ENCODE measurements at regions not wholly inside any gene's neighbourhood (a gene's known extent, or its start where the extent isn't known, plus 50 kb on each side); places are given as distances from the start of the nearest gene placed in this dataset.

DNA sequence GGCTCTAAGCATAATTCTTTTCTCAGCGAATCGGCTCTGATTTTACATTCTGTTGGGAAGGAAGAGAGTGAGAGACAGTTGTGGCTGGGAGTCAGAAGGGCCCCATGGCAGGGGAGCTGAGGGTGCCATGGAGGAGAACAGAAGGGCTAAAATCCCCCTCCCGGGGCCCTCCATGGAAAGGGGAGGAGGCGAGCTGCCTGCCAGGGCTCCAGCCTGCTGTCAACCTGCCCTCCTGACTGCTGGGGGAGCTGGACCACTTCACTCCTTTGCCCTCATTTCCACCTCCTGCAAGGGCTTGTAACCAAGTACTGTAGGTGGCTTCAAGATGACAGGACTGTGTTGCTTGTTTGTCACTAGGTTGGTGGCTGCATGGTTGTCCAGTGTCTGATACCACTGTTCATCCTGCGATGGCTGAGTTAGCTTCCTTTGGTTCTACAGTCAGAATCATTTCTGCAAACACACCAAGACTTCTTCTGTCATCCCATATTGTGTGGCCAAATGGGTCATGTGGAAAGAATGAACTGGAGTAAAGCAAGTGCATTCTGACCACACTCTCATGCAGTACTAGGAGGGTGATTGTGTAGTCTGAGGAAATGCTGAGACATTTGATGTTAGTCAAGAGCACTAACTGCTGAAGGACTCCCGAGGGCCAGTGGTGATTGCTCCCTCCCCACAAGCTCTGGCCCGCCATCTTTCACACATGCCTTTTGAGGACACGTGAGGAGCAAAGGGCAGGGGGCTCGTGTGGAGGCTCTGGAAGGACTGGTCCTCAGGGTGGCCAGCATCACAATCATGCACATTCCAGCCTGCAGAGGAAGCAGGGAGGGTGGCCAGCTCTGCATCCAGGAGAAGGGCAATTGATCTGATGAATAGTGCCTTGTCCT is 307.2 kb downstream of the GADD45G start:
- Histone ChIP-seq H3K36me3 (no peaks in the 10 kb centered on the region), H3K9me3 (no peaks in the 10 kb centered on the region), H3K27ac (no peak overlapping the region), H3K4me1 (no peaks in the 10 kb centered on the region), H3K27me3 (no peaks in the 10 kb centered on the region), H3K4me3 (no peak overlapping the region)
- no peak for DNase-seq (ENCODE audit: low spot score in 2 of 2)
- intact Hi-C loops (cut with DNase I; ENCODE audit: low total_unique reads), result no loop called here
- TF ChIP-seq, protein P1, sequence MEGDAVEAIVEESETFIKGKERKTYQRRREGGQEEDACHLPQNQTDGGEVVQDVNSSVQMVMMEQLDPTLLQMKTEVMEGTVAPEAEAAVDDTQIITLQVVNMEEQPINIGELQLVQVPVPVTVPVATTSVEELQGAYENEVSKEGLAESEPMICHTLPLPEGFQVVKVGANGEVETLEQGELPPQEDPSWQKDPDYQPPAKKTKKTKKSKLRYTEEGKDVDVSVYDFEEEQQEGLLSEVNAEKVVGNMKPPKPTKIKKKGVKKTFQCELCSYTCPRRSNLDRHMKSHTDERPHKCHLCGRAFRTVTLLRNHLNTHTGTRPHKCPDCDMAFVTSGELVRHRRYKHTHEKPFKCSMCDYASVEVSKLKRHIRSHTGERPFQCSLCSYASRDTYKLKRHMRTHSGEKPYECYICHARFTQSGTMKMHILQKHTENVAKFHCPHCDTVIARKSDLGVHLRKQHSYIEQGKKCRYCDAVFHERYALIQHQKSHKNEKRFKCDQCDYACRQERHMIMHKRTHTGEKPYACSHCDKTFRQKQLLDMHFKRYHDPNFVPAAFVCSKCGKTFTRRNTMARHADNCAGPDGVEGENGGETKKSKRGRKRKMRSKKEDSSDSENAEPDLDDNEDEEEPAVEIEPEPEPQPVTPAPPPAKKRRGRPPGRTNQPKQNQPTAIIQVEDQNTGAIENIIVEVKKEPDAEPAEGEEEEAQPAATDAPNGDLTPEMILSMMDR (IDR thresholded peaks at IDR 0.05), result no peak

DNA sequence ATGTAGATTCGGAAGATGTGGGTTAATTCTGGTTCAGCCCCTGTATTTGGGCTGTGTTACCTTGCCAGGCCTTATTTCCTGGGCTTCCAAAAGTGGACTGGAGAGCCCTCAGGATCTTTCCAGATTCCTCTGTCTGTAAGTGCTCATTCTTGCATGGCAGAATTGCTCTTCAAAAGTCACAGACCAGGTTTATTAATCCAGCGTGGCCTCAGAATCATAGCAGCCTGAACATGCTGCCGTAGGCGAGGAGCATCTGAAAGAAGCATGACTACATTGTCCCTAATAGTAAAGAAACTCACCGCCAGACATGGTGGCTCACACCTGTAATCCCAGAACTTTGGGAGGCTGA is 307.8 kb downstream of the GADD45G start:
- DNase-seq (ENCODE audit: low spot score in 2 of 2), result no peak
- Histone ChIP-seq H3K27me3 (no peaks in the 10 kb centered on the region), H3K4me1 (no peaks in the 10 kb centered on the region), H3K4me3 (no peak overlapping the region), H3K36me3 (no peaks in the 10 kb centered on the region), H3K27ac (no peak overlapping the region), H3K9me3 (no peaks in the 10 kb centered on the region)
- TF ChIP-seq POLR2AphosphoS5 (IDR thresholded peaks at IDR 0.05) (no peak), POLR2A (IDR thresholded peaks at IDR 0.05) (no peak)
- TF ChIP-seq, protein P1 (IDR thresholded peaks at IDR 0.05), result no peak
- intact Hi-C loops (cut with DNase I; ENCODE audit: low total_unique reads), result no loop called here

DNA sequence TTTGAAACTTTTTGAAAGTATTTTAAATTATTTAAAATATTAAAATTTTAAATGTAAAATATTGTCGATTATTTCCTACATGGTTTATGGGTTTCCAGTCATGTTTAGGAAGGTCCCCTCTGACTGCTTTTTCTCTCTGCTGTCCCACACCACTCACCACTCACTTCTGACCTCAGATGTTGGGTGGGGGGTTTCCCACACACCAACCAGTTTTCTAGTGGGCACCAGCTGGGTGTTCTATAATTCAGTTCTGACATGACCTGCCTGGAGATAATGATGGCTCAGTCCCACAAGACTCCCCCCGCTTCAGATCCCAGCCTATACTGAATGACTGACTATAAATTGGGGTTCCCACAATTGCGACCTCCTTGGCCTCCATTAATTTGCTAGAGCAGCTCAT is 310.4 kb downstream of the GADD45G start:
- H3K27me3 ChIP-seq, result no peaks in the 10 kb centered on the region
- H3K4me3 ChIP-seq, result no peak overlapping the region
- no peak overlapping the region for H3K27ac ChIP-seq
- no peaks in the 10 kb centered on the region for H3K4me1 ChIP-seq
- intact Hi-C loops (cut with DNase I; ENCODE audit: low total_unique reads), result no loop called here
- H3K36me3 ChIP-seq, result no peaks in the 10 kb centered on the region
- DNase-seq (ENCODE audit: low spot score in 2 of 2), result no peak
- no peak for TF ChIP-seq POLR2A (IDR thresholded peaks at IDR 0.05)
- TF ChIP-seq, protein P1 (IDR thresholded peaks at IDR 0.05), result no peak
- H3K9me3 ChIP-seq, result no peaks in the 10 kb centered on the region

DNA sequence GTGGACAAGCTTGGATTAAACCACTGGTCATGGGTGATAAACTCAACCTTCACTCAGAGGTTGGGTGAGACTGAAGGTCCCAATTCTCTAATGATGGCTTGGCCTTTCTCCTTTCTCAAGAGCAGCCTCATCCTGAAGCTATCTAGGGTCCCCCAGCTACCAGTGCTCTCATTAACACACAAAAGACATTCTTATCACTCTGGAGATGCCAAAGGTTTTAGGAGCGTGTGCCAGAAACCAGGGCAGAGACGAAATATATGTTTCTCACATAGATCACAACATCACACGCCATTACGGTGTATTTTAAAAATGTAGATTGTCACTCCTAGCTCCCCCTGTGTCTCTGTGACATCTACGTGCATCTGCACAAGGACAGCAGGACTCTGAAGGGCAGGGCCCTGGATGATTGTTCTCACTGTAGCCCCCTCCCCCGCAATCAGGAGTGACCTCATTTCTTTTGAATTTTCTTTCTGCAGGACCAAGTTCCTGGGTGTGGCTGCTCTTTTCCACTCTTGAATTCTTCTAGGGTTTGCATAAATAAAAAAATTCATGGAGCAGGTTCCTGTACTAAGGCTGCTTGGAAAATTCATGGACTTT is 311.3 kb downstream of the GADD45G start:
- no peaks in the 10 kb centered on the region for H3K9me3 ChIP-seq
- no peak overlapping the region for H3K27ac ChIP-seq
- H3K4me3 ChIP-seq, result no peak overlapping the region
- DNase-seq (ENCODE audit: low spot score in 2 of 2), result no peak
- no peak for TF ChIP-seq POLR2A (IDR thresholded peaks at IDR 0.05)
- TF ChIP-seq POLR2AphosphoS5 (IDR thresholded peaks at IDR 0.05), result no peak
- TF ChIP-seq, protein P1 (IDR thresholded peaks at IDR 0.05), result no peak
- intact Hi-C loops (cut with DNase I; ENCODE audit: low total_unique reads), result no loop called here
- no peaks in the 10 kb centered on the region for H3K36me3 ChIP-seq
- no peaks in the 10 kb centered on the region for H3K27me3 ChIP-seq
- no peaks in the 10 kb centered on the region for H3K4me1 ChIP-seq

DNA sequence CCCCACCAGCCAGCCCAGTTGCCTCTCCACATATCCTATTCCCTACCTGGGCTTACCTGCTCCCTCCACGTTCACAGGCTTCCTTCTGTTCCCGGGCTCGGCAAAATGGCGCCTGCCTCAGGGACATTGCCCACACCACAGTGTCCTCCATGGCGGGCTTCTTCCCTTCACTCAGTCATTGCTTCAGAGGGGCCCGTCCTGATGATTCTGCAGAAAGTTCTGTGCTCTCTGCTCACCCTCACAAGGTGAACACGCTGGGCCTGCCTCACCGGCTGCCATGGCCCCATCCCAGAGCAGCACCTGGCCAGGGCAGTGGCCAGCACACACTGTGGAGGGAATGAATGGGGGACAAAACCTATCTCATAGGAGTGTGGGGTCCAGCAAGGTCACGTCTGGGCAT is 313.0 kb downstream of the GADD45G start:
- H3K9me3 ChIP-seq, result no peaks in the 10 kb centered on the region
- H3K4me3 ChIP-seq, result no peak overlapping the region
- TF ChIP-seq, protein P1 (IDR thresholded peaks at IDR 0.05), result no peak
- no peak for TF ChIP-seq POLR2A (IDR thresholded peaks at IDR 0.05)
- TF ChIP-seq POLR2AphosphoS5 (IDR thresholded peaks at IDR 0.05), result no peak
- H3K27ac ChIP-seq, result no peak overlapping the region
- H3K4me1 ChIP-seq, result no peaks in the 10 kb centered on the region
- intact Hi-C loops (cut with DNase I; ENCODE audit: low total_unique reads), result no loop called here
- no peaks in the 10 kb centered on the region for H3K27me3 ChIP-seq
- DNase-seq (ENCODE audit: low spot score in 2 of 2), result no peak
- H3K36me3 ChIP-seq, result no peaks in the 10 kb centered on the region

All from breast epithelium (tissue), 4 donors.